ENCODE measurements at regions not wholly inside any gene's neighbourhood (a gene's known extent, or its start where the extent isn't known, plus 50 kb on each side); places are given as distances from the start of the nearest gene placed in this dataset.

- Histone ChIP-seq H2BK120ac (ENCODE audit: low read depth, low read length, poor library complexity, severe bottlenecking) (no peak overlapping the region), H3K23ac (ENCODE audit: insufficient read length, low read depth, low read length) (no peak overlapping the region), H2BK5ac (ENCODE audit: insufficient read length, low read length) (no peak overlapping the region), H3K23me2 (ENCODE audit: insufficient read length, low read depth, low read length, poor library complexity, severe bottlenecking) (no peaks in the 10 kb centered on the region), H3K4me2 (ENCODE audit: insufficient read depth, insufficient read length, low read length) (no peak overlapping the region), H3K9me3 (ENCODE audit: control insufficient read depth, low read depth, low read length) (no peaks in the 10 kb centered on the region), H4K5ac (ENCODE audit: insufficient read length, low read depth, low read length) (no peak overlapping the region), H3K18ac (ENCODE audit: insufficient read length, low read depth, low read length) (no peak overlapping the region), H3K4me1 (ENCODE audit: insufficient read depth, low read length) (peaks cover 5% of the 10 kb centered on the region; the same call in 1 of the 2 replicates), H2BK20ac (ENCODE audit: low read depth, low read length, poor library complexity, severe bottlenecking) (no peak overlapping the region), H2AFZ (ENCODE audit: low read length) (no peak overlapping the region), H3K79me1 (ENCODE audit: insufficient read depth, low read depth, low read length, poor library complexity, severe bottlenecking) (no peaks in the 10 kb centered on the region), H2AK5ac (ENCODE audit: insufficient read length, low read length) (no peak overlapping the region), H3K79me2 (ENCODE audit: insufficient read depth, low read length) (no peaks in the 10 kb centered on the region), H2BK15ac (ENCODE audit: low read depth, low read length) (no peak overlapping the region), H4K20me1 (ENCODE audit: control insufficient read depth, insufficient read depth, insufficient read length) (no peaks in the 10 kb centered on the region), H3K27me3 (ENCODE audit: insufficient read depth, low read length) (no peaks in the 10 kb centered on the region), H3K14ac (ENCODE audit: insufficient read depth, low read length) (no peak overlapping the region), H3K9ac (ENCODE audit: extremely low read depth, insufficient read length, low read length) (no peak overlapping the region), H3K4ac (ENCODE audit: low read depth, low read length) (no peak overlapping the region), H3K27ac (ENCODE audit: insufficient read length, low read depth, low read length) (no peak overlapping the region), H2BK12ac (ENCODE audit: insufficient read length, low read depth, low read length) (no peak overlapping the region), H4K8ac (replicated peaks; ENCODE audit: insufficient read length, low read depth, low read length) (no peak overlapping the region), H4K91ac (ENCODE audit: insufficient read length, low read depth, low read length) (no peak overlapping the region), H3K56ac (ENCODE audit: insufficient read length, low read depth, low read length) (no peak overlapping the region), H3T11ph (ENCODE audit: low read length) (no peak overlapping the region)
- TF ChIP-seq, protein P1, sequence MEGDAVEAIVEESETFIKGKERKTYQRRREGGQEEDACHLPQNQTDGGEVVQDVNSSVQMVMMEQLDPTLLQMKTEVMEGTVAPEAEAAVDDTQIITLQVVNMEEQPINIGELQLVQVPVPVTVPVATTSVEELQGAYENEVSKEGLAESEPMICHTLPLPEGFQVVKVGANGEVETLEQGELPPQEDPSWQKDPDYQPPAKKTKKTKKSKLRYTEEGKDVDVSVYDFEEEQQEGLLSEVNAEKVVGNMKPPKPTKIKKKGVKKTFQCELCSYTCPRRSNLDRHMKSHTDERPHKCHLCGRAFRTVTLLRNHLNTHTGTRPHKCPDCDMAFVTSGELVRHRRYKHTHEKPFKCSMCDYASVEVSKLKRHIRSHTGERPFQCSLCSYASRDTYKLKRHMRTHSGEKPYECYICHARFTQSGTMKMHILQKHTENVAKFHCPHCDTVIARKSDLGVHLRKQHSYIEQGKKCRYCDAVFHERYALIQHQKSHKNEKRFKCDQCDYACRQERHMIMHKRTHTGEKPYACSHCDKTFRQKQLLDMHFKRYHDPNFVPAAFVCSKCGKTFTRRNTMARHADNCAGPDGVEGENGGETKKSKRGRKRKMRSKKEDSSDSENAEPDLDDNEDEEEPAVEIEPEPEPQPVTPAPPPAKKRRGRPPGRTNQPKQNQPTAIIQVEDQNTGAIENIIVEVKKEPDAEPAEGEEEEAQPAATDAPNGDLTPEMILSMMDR (conservative IDR thresholded peaks at IDR 0.05), result no peak
- Mint-ChIP-seq H3K4me1 (0 out of 4 replicates have a peak, but pooled peaks cover 2% of the 10 kb centered on the region in 2 experiments), H3K4me3 (no peak overlapping the region), H3K27me3 (ENCODE audit: low read depth) (no peaks in the 10 kb centered on the region), H3K27ac (no peak overlapping the region), H3K9me3 (no peaks in the 10 kb centered on the region), H3K36me3 (ENCODE audit: insufficient read depth in 1 of 3, low read depth in 3 of 3) (no peaks in the 10 kb centered on the region; a peak in 1 of 7 replicates)
- WGBS (ENCODE audit: extremely low coverage, insufficient read length, low lambda C conversion rate), result no CpG with 5 or more reads among the region's 3 CpGs
- DNase-seq, result no peak
Observed at GRCh38 chr10:4766454-4766853, 59.6 kb upstream of the AKR1E2 start.
